Small intestine (tissue), 7 donors: ENCODE measurements at regions not wholly inside any gene's neighbourhood (a gene's known extent, or its start where the extent isn't known, plus 50 kb on each side); places are given as distances from the start of the nearest gene placed in this dataset.
"Not testable (repeated sequence)": the region's sequence is repeated elsewhere in the genome, so short reads cannot be mapped to it uniquely, and the experiment has no call there.

ENCODE experiments used
- DNase-seq, 2 donors: peaks; one replicate each; pipeline versions ENCODE4 v3.0.0 to v3.0.0-alpha.2; 2013
- FAIRE-seq: peaks from 2 replicates; lab custom pipeline; 2012; peaks lifted over from hg19 to GRCh38; lab: Jason Lieb, UNC
- H3K27ac ChIP-seq, 3 donors: one replicate each; pipeline ENCODE4 v1.5.1; 2013; ENCODE audit warnings: low read length in 2 of 3, mild to moderate bottlenecking in 2 of 3, control low read depth in 1 of 3, inconsistent platforms in 1 of 3, low read depth in 1 of 3, moderate library complexity in 1 of 3
- H3K27me3 ChIP-seq, 3 donors: one replicate each; pipeline ENCODE4 v1.6.1; 2013; ENCODE audit warnings: low read length in 3 of 3, inconsistent platforms in 1 of 3; ENCODE audit not compliant: control insufficient read depth in 3 of 3, insufficient read depth in 3 of 3
- H3K36me3 ChIP-seq, 3 donors: one replicate each; pipeline ENCODE4 v1.6.1; 2013; ENCODE audit warnings: low read length in 3 of 3, inconsistent platforms in 1 of 3, low read depth in 1 of 3, mild to moderate bottlenecking in 1 of 3, moderate library complexity in 1 of 3; ENCODE audit not compliant: control insufficient read depth in 3 of 3, insufficient read depth in 2 of 3
- H3K4me1 ChIP-seq, 3 donors: one replicate each; pipeline ENCODE4 v1.6.1; 2013; ENCODE audit warnings: low read length in 2 of 3, inconsistent platforms in 1 of 3, low read depth in 1 of 3, mild to moderate bottlenecking in 1 of 3, moderate library complexity in 1 of 3; ENCODE audit not compliant: control insufficient read depth in 3 of 3, insufficient read depth in 2 of 3
- H3K4me3 ChIP-seq, 3 donors: one replicate each; pipeline ENCODE4 v1.5.1; 2013; ENCODE audit warnings: low read length in 3 of 3, control low read depth in 1 of 3, inconsistent platforms in 1 of 3, low read depth in 1 of 3, mild to moderate bottlenecking in 1 of 3, moderate library complexity in 1 of 3
- H3K9me3 ChIP-seq, 2 donors: one replicate each; pipeline ENCODE4 v1.6.1; 2013; ENCODE audit warnings: low read depth in 1 of 2, low read length in 1 of 2; ENCODE audit not compliant: control insufficient read depth in 2 of 2, insufficient read depth in 1 of 2
- WGBS, 3 donors: extraction: QIAGEN DNeasy Blood & Tissue Kit; methylation state at CpG; one replicate each; pipeline ENCODE4 v1.1.7; 2013; 5-methylcytosine and 5-hydroxymethylcytosine counted together
- donor health status: healthy with polysubstance abuse.
- donor health status: control.
- donor health status: control.
- donor health status: Bipolar disorder and iron deficiency.
- donor health status: healthy.

GRCh38 chrX:1059576-1060561 lies 152.6 kb downstream of the CRLF2 start:
- peaks cover 0 to 29% of the 10 kb centered on the region in 2 donors for H3K9me3 ChIP-seq
- DNase-seq (no peak), FAIRE-seq (no peak)
- H3K4me3 ChIP-seq, result no peak overlapping the region
- no peaks in the 10 kb centered on the region for H3K36me3 ChIP-seq
- H3K4me1 ChIP-seq, result no peaks in the 10 kb centered on the region
- no peak overlapping the region for H3K27ac ChIP-seq
- 86 to 92% (median 90%) methylated on average over 34 of the region's 34 CpGs for WGBS, 3 donors
- no peaks in the 10 kb centered on the region for H3K27me3 ChIP-seq

GRCh38 chrX:1053600-1053999 lies 158.8 kb downstream of the CRLF2 start:
- not testable (repeated sequence) for DNase-seq, FAIRE-seq, H3K27me3 ChIP-seq, H3K36me3 ChIP-seq, H3K4me3 ChIP-seq, H3K27ac ChIP-seq, H3K4me1 ChIP-seq
- WGBS, 3 donors, result 54 to 96% (median 71%) methylated on average over 2 of the region's 2 CpGs
- peaks cover 2 to 26% of the 10 kb centered on the region in 2 donors for H3K9me3 ChIP-seq

DNA sequence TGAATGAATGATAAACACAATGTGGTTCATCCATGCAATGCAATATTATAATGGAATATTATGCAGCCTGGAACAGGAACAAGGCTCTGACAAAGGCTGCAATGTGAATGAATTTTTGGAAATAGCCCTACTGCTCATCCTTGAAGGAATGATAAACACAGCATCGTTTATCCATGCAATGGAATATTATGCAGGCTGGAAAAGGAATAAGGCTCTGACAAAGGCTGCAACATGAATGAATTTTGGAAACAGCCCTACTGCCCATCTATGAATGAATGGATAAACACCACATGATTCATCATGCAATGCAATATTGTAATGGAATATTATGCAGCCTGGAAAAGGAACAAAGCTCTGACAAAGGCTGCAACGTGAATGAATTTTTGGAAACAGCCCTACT lies 159.4 kb downstream of the CRLF2 start:
- H3K36me3 ChIP-seq, result no peaks in the 10 kb centered on the region
- DNase-seq, result no peak
- H3K4me3 ChIP-seq, result no peak overlapping the region
- H3K9me3 ChIP-seq, result peaks cover 2 to 26% of the 10 kb centered on the region in 2 donors
- no peak overlapping the region for H3K27ac ChIP-seq
- no peaks in the 10 kb centered on the region for H3K27me3 ChIP-seq
- H3K4me1 ChIP-seq, result no peaks in the 10 kb centered on the region
- 86 to 93% (median 91%) methylated on average over 2 of the region's 2 CpGs for WGBS, 3 donors
- FAIRE-seq, result no peak

DNA sequence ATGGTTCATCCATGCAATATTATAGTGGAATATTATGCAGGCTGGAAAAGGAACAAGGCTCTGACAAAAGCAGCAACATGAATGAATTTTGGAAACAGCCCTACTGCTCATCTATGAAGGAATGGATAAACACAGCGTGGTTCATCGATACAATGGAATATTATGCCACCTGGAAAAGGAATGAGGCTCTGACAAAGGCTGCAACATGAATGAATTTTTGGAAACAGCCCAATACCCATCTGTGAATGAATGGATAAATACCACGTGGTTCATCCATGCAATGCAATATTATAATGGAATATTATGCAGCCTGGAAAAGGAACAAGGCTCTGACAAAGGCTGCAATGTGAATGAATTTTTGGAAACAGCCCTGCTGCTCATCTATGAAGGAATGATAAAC lies 160.4 kb downstream of the CRLF2 start:
- peaks cover 2 to 30% of the 10 kb centered on the region in 2 donors for H3K9me3 ChIP-seq
- H3K4me3 ChIP-seq, result no peak overlapping the region
- FAIRE-seq (no peak), DNase-seq (no peak)
- H3K27me3 ChIP-seq, result no peaks in the 10 kb centered on the region
- no peaks in the 10 kb centered on the region for H3K4me1 ChIP-seq
- no peak overlapping the region for H3K27ac ChIP-seq
- 88 to 90% (median 90%) methylated on average over 3 of the region's 3 CpGs for WGBS, 3 donors
- no peaks in the 10 kb centered on the region for H3K36me3 ChIP-seq

- FAIRE-seq, result no peak
- Histone ChIP-seq H3K36me3 (no peaks in the 10 kb centered on the region), H3K9me3 (peaks cover 2 to 26% of the 10 kb centered on the region in 2 donors), H3K27me3 (no peaks in the 10 kb centered on the region), H3K4me3 (no peak overlapping the region), H3K4me1 (no peaks in the 10 kb centered on the region), H3K27ac (no peak overlapping the region)
- no peak for DNase-seq
- WGBS, 3 donors, result 97 to 100% (median 100%) methylated on average over 1 of the region's 1 CpG
Observed at GRCh38 chrX:1051421-1051820, 161.0 kb downstream of the CRLF2 start.

GRCh38 chrX:1045680-1046314 lies 166.7 kb downstream of the CRLF2 start:
- Histone ChIP-seq H3K4me1 (no peaks in the 10 kb centered on the region), H3K27me3 (no peaks in the 10 kb centered on the region), H3K4me3 (no peak overlapping the region), H3K36me3 (no peaks in the 10 kb centered on the region), H3K27ac (no peak overlapping the region), H3K9me3 (peaks cover 0 to 33% of the 10 kb centered on the region in 2 donors)
- DNase-seq, result no peak
- WGBS, 3 donors, result 85 to 92% (median 90%) methylated on average over 9 of the region's 9 CpGs
- no peak for FAIRE-seq

DNA sequence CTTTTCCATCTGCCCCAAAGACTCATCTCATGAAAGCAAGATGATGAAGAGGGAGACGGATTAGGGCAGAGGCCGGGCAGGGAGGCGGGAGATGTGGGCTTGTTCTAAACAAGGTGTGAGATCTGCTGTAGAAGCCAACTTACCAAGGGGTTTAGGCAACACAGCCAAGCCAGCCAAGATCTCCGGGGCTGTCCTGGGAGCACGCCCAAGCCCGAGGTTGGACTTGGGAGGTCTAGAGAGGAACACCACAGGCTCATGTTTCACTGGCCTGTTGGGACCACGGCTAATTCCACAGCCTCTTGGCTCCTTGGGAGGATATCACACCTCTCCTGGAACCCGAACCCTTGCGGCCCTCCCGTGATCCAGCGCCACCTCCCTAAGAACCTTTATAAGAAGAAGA lies 171.4 kb downstream of the CRLF2 start:
- FAIRE-seq, result no peak
- H3K4me3 ChIP-seq, result no peak overlapping the region
- WGBS, 3 donors, result 78 to 91% (median 82%) methylated on average over 11 of the region's 11 CpGs
- H3K9me3 ChIP-seq, result peaks cover 0 to 33% of the 10 kb centered on the region in 2 donors
- H3K4me1 ChIP-seq, result no peaks in the 10 kb centered on the region
- H3K27ac ChIP-seq, result no peak overlapping the region
- no peaks in the 10 kb centered on the region for H3K36me3 ChIP-seq
- DNase-seq, result no peak
- H3K27me3 ChIP-seq, result no peaks in the 10 kb centered on the region

DNA sequence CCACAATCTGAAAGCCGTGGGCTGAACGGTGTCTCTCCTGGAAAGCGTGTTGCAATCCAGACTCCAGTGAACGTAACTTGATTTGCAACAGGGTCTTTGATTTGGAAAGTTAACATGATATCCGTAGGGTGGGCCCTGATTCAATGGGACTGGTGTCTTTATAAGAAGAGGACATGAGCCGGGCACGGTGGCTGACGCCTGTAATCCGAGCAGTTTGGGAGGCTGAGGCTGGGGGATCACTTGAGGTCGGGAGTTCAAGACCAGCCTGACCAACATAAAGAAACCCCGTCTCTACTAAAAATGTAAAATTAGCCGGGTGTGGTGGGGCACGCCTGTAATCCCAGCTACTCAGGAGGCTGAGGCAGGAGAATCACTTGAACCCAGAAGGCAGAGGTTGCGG lies 176.5 kb downstream of the CRLF2 start:
- not testable (repeated sequence) for H3K4me3 ChIP-seq, H3K27ac ChIP-seq, H3K36me3 ChIP-seq, H3K27me3 ChIP-seq, DNase-seq, H3K4me1 ChIP-seq, FAIRE-seq
- H3K9me3 ChIP-seq, result peaks cover 2 to 27% of the 10 kb centered on the region in 2 donors
- 90 to 91% (median 90%) methylated on average over 14 of the region's 14 CpGs for WGBS, 3 donors
